ENCODE measurements at regions not wholly inside any gene's neighbourhood (a gene's known extent, or its start where the extent isn't known, plus 50 kb on each side); places are given as distances from the start of the nearest gene placed in this dataset.

- TF ChIP-seq EP300 (conservative IDR thresholded peaks at IDR 0.05; ENCODE audit: poor library complexity, severe bottlenecking) (no peak), CTCF (IDR thresholded peaks at IDR 0.05; ENCODE audit: poor library complexity, severe bottlenecking) (no peak), REST (IDR thresholded peaks at IDR 0.05; ENCODE audit: borderline replicate concordance) (no peak), MXI1 (conservative IDR thresholded peaks at IDR 0.05; ENCODE audit: poor library complexity, severe bottlenecking) (no peak), EZH2 (IDR thresholded peaks at IDR 0.05; ENCODE audit: borderline replicate concordance, insufficient read depth, low read length, poor library complexity, severe bottlenecking) (no peak), RAD21 (conservative IDR thresholded peaks at IDR 0.05) (no peak), POLR2AphosphoS5 (IDR thresholded peaks at IDR 0.05) (no peak)
Observed at GRCh38 chr10:23606456-23606855, 167.6 kb downstream of the OTUD1 start.

Measured in neural cell (in vitro differentiated cells).